ENCODE measurements at regions not wholly inside any gene's neighbourhood (a gene's known extent, or its start where the extent isn't known, plus 50 kb on each side); places are given as distances from the start of the nearest gene placed in this dataset.

DNA sequence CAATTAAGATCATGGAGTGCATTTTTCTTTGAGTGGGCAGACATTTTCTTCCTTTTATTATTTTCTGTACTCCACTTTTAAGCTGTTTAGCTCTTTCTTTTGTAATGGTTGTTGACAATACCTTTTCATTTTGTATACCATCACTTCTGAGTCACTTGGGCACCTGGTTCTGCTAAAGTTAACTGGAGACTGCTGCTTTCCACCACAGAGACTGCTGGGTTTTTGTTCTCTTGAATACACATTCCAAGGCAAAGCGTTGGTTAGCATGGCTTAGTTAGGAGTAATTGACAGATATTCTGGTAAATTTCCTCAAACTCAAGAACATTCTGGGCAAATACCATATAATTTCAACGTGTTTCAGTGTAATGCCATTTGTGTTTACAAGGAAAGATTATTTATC lies 541.9 kb upstream of the CELF2 start:
- in situ Hi-C loops (cut with MboI), result no loop called here
- no peak overlapping the region for H3K27ac ChIP-seq
- no peaks in the 10 kb centered on the region; the same call in 1 of the 2 replicates for H4K20me1 ChIP-seq (ENCODE audit: insufficient read depth)
- no peaks in the 10 kb centered on the region for H3K9me2 ChIP-seq (ENCODE audit: insufficient read depth)
- H3F3A ChIP-seq (ENCODE audit: insufficient read depth), result no peaks in the 10 kb centered on the region
- H3K9ac ChIP-seq, result no peak overlapping the region
- no peaks in the 10 kb centered on the region for H3K79me2 ChIP-seq (ENCODE audit: insufficient read depth)
- H3K4me2 ChIP-seq (ENCODE audit: unreplicated experiment), result no peak overlapping the region
- no peaks in the 10 kb centered on the region for H3K36me3 ChIP-seq (ENCODE audit: low read depth)
- no peak for TF ChIP-seq EZH2phosphoT487 (IDR thresholded peaks at IDR 0.05; ENCODE audit: insufficient read depth, low read depth)
- H3K27me3 ChIP-seq (replicated peaks; ENCODE audit: insufficient read depth), result no peaks in the 10 kb centered on the region
- H3K4me1 ChIP-seq (ENCODE audit: insufficient read depth), result no peaks in the 10 kb centered on the region
- no peaks in the 10 kb centered on the region for H3K9me3 ChIP-seq (ENCODE audit: low read depth)
- WGBS, 2 experiments (ENCODE audit: low coverage in 1 of 2, low lambda C conversion rate in 2 of 2, missing lambda C conversion rate in 2 of 2), result 27 to 36% methylated on average over 2 of the region's 2 CpGs
- H2AFZ ChIP-seq, result no peak overlapping the region
- no peak for DNase-seq
- no peak overlapping the region for H3K4me3 ChIP-seq

GRCh38 chr10:10477844-10478243 lies 539.8 kb upstream of the CELF2 start:
- H2AFZ ChIP-seq, result no peak overlapping the region
- H4K20me1 ChIP-seq (ENCODE audit: insufficient read depth), result no peaks in the 10 kb centered on the region
- no peaks in the 10 kb centered on the region for H3K79me2 ChIP-seq (ENCODE audit: insufficient read depth)
- no peaks in the 10 kb centered on the region for H3K4me1 ChIP-seq (ENCODE audit: insufficient read depth)
- H3K4me3 ChIP-seq, result no peak overlapping the region
- no peak for DNase-seq
- H3K9ac ChIP-seq, result no peak overlapping the region
- TF ChIP-seq EZH2 (IDR thresholded peaks at IDR 0.05; ENCODE audit: insufficient read depth, poor library complexity, severe bottlenecking), result no peak
- no peak for TF ChIP-seq EZH2phosphoT487 (IDR thresholded peaks at IDR 0.05; ENCODE audit: insufficient read depth, low read depth)
- no peak overlapping the region for H3K27ac ChIP-seq
- H3K9me2 ChIP-seq (ENCODE audit: insufficient read depth), result no peaks in the 10 kb centered on the region
- no peaks in the 10 kb centered on the region for H3F3A ChIP-seq (ENCODE audit: insufficient read depth)
- WGBS, 2 experiments (ENCODE audit: low coverage in 1 of 2, low lambda C conversion rate in 2 of 2, missing lambda C conversion rate in 2 of 2), result 77 to 82% methylated on average over 2 of the region's 2 CpGs
- no peaks in the 10 kb centered on the region for H3K9me3 ChIP-seq (ENCODE audit: low read depth)
- in situ Hi-C loops (cut with MboI), result no loop called here
- no peaks in the 10 kb centered on the region for H3K36me3 ChIP-seq (ENCODE audit: low read depth)
- no peaks in the 10 kb centered on the region; the same call in 1 of the 2 replicates for H3K27me3 ChIP-seq (replicated peaks; ENCODE audit: insufficient read depth)
- no peak overlapping the region for H3K4me2 ChIP-seq (ENCODE audit: unreplicated experiment)

GRCh38 chr10:10479465-10479864 lies 538.2 kb upstream of the CELF2 start:
- Histone ChIP-seq H3K9me2 (ENCODE audit: insufficient read depth) (no peaks in the 10 kb centered on the region), H3K27me3 (replicated peaks; ENCODE audit: insufficient read depth) (peaks cover 4% of the 10 kb centered on the region; the same call in 1 of the 2 replicates), H3K4me2 (ENCODE audit: unreplicated experiment) (no peak overlapping the region), H3F3A (ENCODE audit: insufficient read depth) (no peaks in the 10 kb centered on the region), H3K4me3 (no peak overlapping the region), H3K36me3 (ENCODE audit: low read depth) (no peaks in the 10 kb centered on the region), H4K20me1 (ENCODE audit: insufficient read depth) (no peaks in the 10 kb centered on the region), H3K9me3 (ENCODE audit: low read depth) (no peaks in the 10 kb centered on the region), H3K27ac (no peak overlapping the region), H2AFZ (no peak overlapping the region), H3K9ac (no peak overlapping the region), H3K4me1 (ENCODE audit: insufficient read depth) (no peaks in the 10 kb centered on the region), H3K79me2 (ENCODE audit: insufficient read depth) (no peaks in the 10 kb centered on the region)
- TF ChIP-seq EZH2phosphoT487 (IDR thresholded peaks at IDR 0.05; ENCODE audit: insufficient read depth, low read depth) (no peak), EZH2 (IDR thresholded peaks at IDR 0.05; ENCODE audit: insufficient read depth, poor library complexity, severe bottlenecking) (no peak)
- no peak for DNase-seq
- in situ Hi-C loops (cut with MboI), result no loop called here
- 46 to 57% methylated on average over 9 of the region's 9 CpGs for WGBS, 2 experiments (ENCODE audit: low coverage in 1 of 2, low lambda C conversion rate in 2 of 2, missing lambda C conversion rate in 2 of 2)

- no peak for TF ChIP-seq EZH2 (IDR thresholded peaks at IDR 0.05; ENCODE audit: insufficient read depth, poor library complexity, severe bottlenecking)
- Histone ChIP-seq H3K4me1 (ENCODE audit: insufficient read depth) (no peaks in the 10 kb centered on the region), H3F3A (ENCODE audit: insufficient read depth) (no peaks in the 10 kb centered on the region), H3K4me2 (ENCODE audit: unreplicated experiment) (no peak overlapping the region), H3K9me2 (ENCODE audit: insufficient read depth) (no peaks in the 10 kb centered on the region), H3K27ac (no peak overlapping the region), H3K27me3 (replicated peaks; ENCODE audit: insufficient read depth) (peaks cover 4% of the 10 kb centered on the region; the same call in 1 of the 2 replicates), H3K4me3 (no peak overlapping the region), H3K36me3 (ENCODE audit: low read depth) (no peaks in the 10 kb centered on the region), H3K9me3 (ENCODE audit: low read depth) (no peaks in the 10 kb centered on the region), H2AFZ (no peak overlapping the region), H3K79me2 (ENCODE audit: insufficient read depth) (no peaks in the 10 kb centered on the region), H4K20me1 (ENCODE audit: insufficient read depth) (no peaks in the 10 kb centered on the region), H3K9ac (no peak overlapping the region)
- in situ Hi-C loops (cut with MboI), result no loop called here
- DNase-seq, result no peak
- whole genome bisulfite sequencing, 2 experiments (ENCODE audit: low coverage in 1 of 2, low lambda C conversion rate in 2 of 2, missing lambda C conversion rate in 2 of 2), result 64 to 68% methylated on average over 4 of the region's 4 CpGs
Measured at GRCh38 chr10:10482613-10483012, 535.1 kb upstream of the CELF2 start.

DNA sequence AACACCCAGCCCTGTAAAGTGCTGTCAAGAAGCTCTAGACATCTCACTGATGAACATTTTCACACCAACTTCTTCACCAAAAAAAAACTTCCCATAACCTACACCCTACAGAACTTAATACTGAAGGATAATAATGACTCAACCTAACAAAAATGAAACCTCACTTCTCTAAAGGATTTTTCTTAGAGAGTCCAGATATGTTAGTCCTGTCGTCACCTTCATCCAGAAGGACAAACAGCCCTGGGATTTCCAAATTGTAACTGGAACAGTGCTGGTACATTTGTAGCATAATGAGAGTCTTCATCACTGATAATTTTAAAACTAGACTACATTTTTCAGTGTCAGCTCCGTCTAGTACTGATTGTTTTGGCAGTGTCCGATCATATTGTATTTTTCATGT lies 528.6 kb upstream of the CELF2 start:
- H3K36me3 ChIP-seq (ENCODE audit: low read depth), result no peaks in the 10 kb centered on the region
- no peak overlapping the region for H3K27ac ChIP-seq
- H2AFZ ChIP-seq, result no peak overlapping the region
- H3K4me2 ChIP-seq (ENCODE audit: unreplicated experiment), result peak overlapping the region; percentile 12
- no peaks in the 10 kb centered on the region for H3K9me2 ChIP-seq (ENCODE audit: insufficient read depth)
- peaks cover 4% of the 10 kb centered on the region; the same call in 1 of the 2 replicates for H3F3A ChIP-seq (ENCODE audit: insufficient read depth)
- no peaks in the 10 kb centered on the region for H4K20me1 ChIP-seq (ENCODE audit: insufficient read depth)
- WGBS, 2 experiments (ENCODE audit: low coverage in 1 of 2, low lambda C conversion rate in 2 of 2, missing lambda C conversion rate in 2 of 2), result 60 to 63% methylated on average over 3 of the region's 3 CpGs
- no peaks in the 10 kb centered on the region for H3K27me3 ChIP-seq (replicated peaks; ENCODE audit: insufficient read depth)
- H3K4me1 ChIP-seq (ENCODE audit: insufficient read depth), result peaks cover 20% of the 10 kb centered on the region
- DNase-seq, result no peak
- TF ChIP-seq EZH2phosphoT487 (IDR thresholded peaks at IDR 0.05; ENCODE audit: insufficient read depth, low read depth), result no peak
- no peak for TF ChIP-seq EZH2 (IDR thresholded peaks at IDR 0.05; ENCODE audit: insufficient read depth, poor library complexity, severe bottlenecking)
- in situ Hi-C loops (cut with MboI), result no loop called here
- no peaks in the 10 kb centered on the region for H3K9me3 ChIP-seq (ENCODE audit: low read depth)
- no peak overlapping the region for H3K4me3 ChIP-seq
- no peaks in the 10 kb centered on the region for H3K79me2 ChIP-seq (ENCODE audit: insufficient read depth)
- H3K9ac ChIP-seq, result no peak overlapping the region
